IMR-90 (cell line): ENCODE measurements at regions not wholly inside any gene's neighbourhood (a gene's known extent, or its start where the extent isn't known, plus 50 kb on each side); places are given as distances from the start of the nearest gene placed in this dataset.

Experiments
- ATAC-seq: fragments of 200-7000 bp; cut with Tn5 transposase; 2 replicates; pipeline ENCODE4 v1.9.1; 2020; ENCODE audit warnings: low read depth, mild to moderate bottlenecking, moderate library complexity
- BruUV-seq: library from RNA; stranded (reverse); fragments of 400-500 nt; replicated peaks from 2 replicates; lab custom pipeline; 2021; lab: Mats Ljungman, UMichigan
- CTCF ChIA-PET: fragments of 300-600 bp; formaldehyde crosslinking; extraction: SDS; loops from one replicate; lab custom pipeline; 2021; ENCODE audit warnings: antibody characterized with exemption; lab: Yijun Ruan, JAX
- POLR2A ChIA-PET: fragments of 300-600 bp; sonication (Branson Sonifier 250); formaldehyde crosslinking; loops from one replicate; lab custom pipeline; 2022; ENCODE audit warnings: antibody characterized with exemption; ENCODE audit not compliant: unreplicated experiment; lab: Charles Lee
- DNase-seq: peaks from one replicate; pipeline ENCODE4 v3.0.0; 2013
- H2AFZ ChIP-seq: replicated peaks from 2 replicates; pipeline ENCODE3; 2013; ENCODE audit warnings: low read length, mild to moderate bottlenecking; ENCODE audit not compliant: poor library complexity
- H2AK5ac ChIP-seq: 2 replicates; pipeline ENCODE4 v1.6.1; 2013; ENCODE audit warnings: low read depth, low read length, inconsistent platforms
- H2AK9ac ChIP-seq: replicated peaks from 2 replicates; pipeline ENCODE3; 2013; ENCODE audit warnings: mild to moderate bottlenecking, low read depth, low read length, moderate library complexity; ENCODE audit not compliant: poor library complexity
- H2BK120ac ChIP-seq: 2 replicates; pipeline ENCODE4 v1.6.1; 2013; ENCODE audit warnings: low read depth, low read length, inconsistent platforms
- H2BK15ac ChIP-seq: 3 replicates; pipeline ENCODE4 v1.6.1; 2013; ENCODE audit warnings: low read depth, low read length, inconsistent platforms
- H2BK20ac ChIP-seq: 2 replicates; pipeline ENCODE4 v1.6.1; 2013; ENCODE audit warnings: low read depth, mild to moderate bottlenecking, inconsistent platforms, low read length, moderate library complexity
- H2BK5ac ChIP-seq: 2 replicates; pipeline ENCODE4 v1.6.1; 2013; ENCODE audit warnings: mild to moderate bottlenecking, low read depth, low read length, inconsistent platforms; ENCODE audit not compliant: poor library complexity, severe bottlenecking
- H3K14ac ChIP-seq: replicated peaks from 2 replicates; pipeline ENCODE4 v1.6.1; 2013; ENCODE audit warnings: low read depth, low read length, inconsistent platforms
- H3K18ac ChIP-seq: 2 replicates; pipeline ENCODE4 v1.6.1; 2013; ENCODE audit warnings: low read depth, low read length, control low read depth
- H3K23ac ChIP-seq: 2 replicates; pipeline ENCODE4 v1.6.1; 2013; ENCODE audit warnings: low read depth, low read length, inconsistent platforms
- H3K27ac ChIP-seq: 2 replicates; pipeline ENCODE4 v1.5.1; 2013; ENCODE audit warnings: mild to moderate bottlenecking, control low read depth, low read length; ENCODE audit not compliant: insufficient read depth
- H3K27me3 ChIP-seq: 2 replicates; pipeline ENCODE4 v1.6.1; 2013; ENCODE audit warnings: low read length; ENCODE audit not compliant: control insufficient read depth, insufficient read depth
- H3K36me3 ChIP-seq: 2 replicates; pipeline ENCODE4 v1.6.1; 2013; ENCODE audit warnings: low read length, mixed read lengths; ENCODE audit not compliant: control insufficient read depth, insufficient read depth
- H3K4ac ChIP-seq: 2 replicates; pipeline ENCODE4 v1.6.1; 2013; ENCODE audit warnings: low read depth, low read length, inconsistent platforms
- H3K4me1 ChIP-seq: 2 replicates; pipeline ENCODE4 v1.6.1; 2013; ENCODE audit warnings: low read length, mixed read lengths; ENCODE audit not compliant: control insufficient read depth, insufficient read depth
- H3K4me2 ChIP-seq: 2 replicates; pipeline ENCODE4 v1.6.1; 2013; ENCODE audit warnings: low read depth, mild to moderate bottlenecking, control low read depth, low read length, moderate library complexity
- H3K4me3 ChIP-seq: 2 replicates; pipeline ENCODE4 v1.5.1; 2013; ENCODE audit warnings: low read depth, mild to moderate bottlenecking, control low read depth, low read length, moderate library complexity; ENCODE audit not compliant: insufficient read depth
- H3K56ac ChIP-seq: 2 replicates; pipeline ENCODE4 v1.6.1; 2013; ENCODE audit warnings: low read length, inconsistent platforms; ENCODE audit not compliant: insufficient read depth; ENCODE audit errors: extremely low read depth
- H3K79me1 ChIP-seq, 2 experiments: 2 replicates each; pipeline ENCODE4 v1.6.1; 2013; ENCODE audit warnings: low read length in 2 of 2, inconsistent platforms in 1 of 2, low read depth in 1 of 2
- H3K9ac ChIP-seq: 2 replicates; pipeline ENCODE4 v1.6.1; 2013; ENCODE audit warnings: low read depth, low read length, control low read depth
- H3K9me1 ChIP-seq: 2 replicates; pipeline ENCODE4 v1.6.1; 2013; ENCODE audit warnings: low read length, inconsistent platforms; ENCODE audit not compliant: insufficient read depth
- H3K9me3 ChIP-seq: 2 replicates; pipeline ENCODE4 v1.6.1; 2013; ENCODE audit warnings: low read length; ENCODE audit not compliant: control insufficient read depth, insufficient read depth
- H4K20me1 ChIP-seq: 2 replicates; pipeline ENCODE4 v1.6.1; 2013; ENCODE audit warnings: low read length, inconsistent platforms; ENCODE audit not compliant: insufficient read depth
- H4K5ac ChIP-seq: 2 replicates; pipeline ENCODE4 v1.6.1; 2013; ENCODE audit warnings: mild to moderate bottlenecking, low read depth, low read length, control low read depth
- H4K8ac ChIP-seq, 2 experiments: 2 replicates each; pipeline ENCODE4 v1.6.1; 2013; ENCODE audit warnings: low read depth in 2 of 2, low read length in 2 of 2, control low read depth in 1 of 2, inconsistent platforms in 1 of 2
- H4K91ac ChIP-seq: 2 replicates; pipeline ENCODE4 v1.6.1; 2013; ENCODE audit warnings: low read depth, low read length, inconsistent platforms; ENCODE audit not compliant: insufficient read depth
- BHLHE40 ChIP-seq: fragments of 150-350 bp; IDR thresholded peaks from 2 replicates; pipeline ENCODE4 v1.6.1; 2016; ENCODE audit warnings: mild to moderate bottlenecking, low read depth, low read length
- CEBPB ChIP-seq: IDR thresholded peaks from 2 replicates; pipeline ENCODE4 v1.6.1; 2012; ENCODE audit warnings: low read depth, low read length, improper control_type of control experiment
- ELK1 ChIP-seq: fragments of 150-350 bp; IDR thresholded peaks from 2 replicates; pipeline ENCODE4 v1.6.1; 2016; ENCODE audit warnings: low read depth, mild to moderate bottlenecking, low read length, moderate library complexity, borderline replicate concordance
- FOS ChIP-seq: fragments of 150-350 bp; IDR thresholded peaks from 2 replicates; pipeline ENCODE4 v1.6.1; 2016; ENCODE audit warnings: low read depth, low read length
- MAZ ChIP-seq: IDR thresholded peaks from 2 replicates; pipeline ENCODE4 v1.6.1; 2012; ENCODE audit warnings: low read depth, mild to moderate bottlenecking, low read length, improper control_type of control experiment, moderate library complexity, borderline replicate concordance
- MXI1 ChIP-seq: IDR thresholded peaks from 2 replicates; pipeline ENCODE4 v1.6.1; 2012; ENCODE audit warnings: low read depth, mild to moderate bottlenecking, low read length, moderate library complexity, borderline replicate concordance
- POLR2A ChIP-seq: IDR thresholded peaks from 2 replicates; pipeline ENCODE4 v1.6.1; 2012; ENCODE audit warnings: mild to moderate bottlenecking, low read depth, low read length
- RAD21 ChIP-seq: IDR thresholded peaks from 2 replicates; pipeline ENCODE4 v1.6.1; 2012; ENCODE audit warnings: low read length, improper control_type of control experiment
- SMC3 ChIP-seq: fragments of 150-350 bp; IDR thresholded peaks from 2 replicates; pipeline ENCODE4 v1.6.1; 2016; ENCODE audit warnings: low read depth, mild to moderate bottlenecking, antibody characterized with exemption, low read length, moderate library complexity
- WGBS, 2 experiments: methylation state at CpG; one replicate each; pipeline versions ENCODE4 v1.1.5 to v1.1.7; 2013; ENCODE audit warnings: missing lambda C conversion rate in 2 of 2; ENCODE audit not compliant: insufficient read length in 1 of 2; ENCODE audit errors: extremely low coverage in 2 of 2; 5-methylcytosine and 5-hydroxymethylcytosine counted together
- dilution Hi-C: fragments of 300-500 bp; cut with HindIII; formaldehyde crosslinking; loops from one replicate; pipeline ENCODE4 v1.14.3; 2018; ENCODE audit warnings: low sequenced_read_pairs; ENCODE audit not compliant: unreplicated experiment
- in situ Hi-C: fragments of 300-500 bp; cut with MboI; formaldehyde crosslinking; loops from 3 replicates; pipeline ENCODE4 v1.14.3; 2019; ENCODE audit warnings: low sequenced_read_pairs, inconsistent platforms, mixed read lengths
- intact Hi-C: fragments of 100-400 bp; cut with micrococcal nuclease; formaldehyde crosslinking; loops from 2 replicates; pipeline ENCODE4 v1.10.0; 2022

GRCh38 chr14:89480278-89480677, 63.2 kb upstream of the FOXN3 start:
- POLR2A ChIA-PET = no interaction called here
- no peak overlapping the region for H3K56ac ChIP-seq

More at GRCh38 chr14:89480278-89480677, 63.2 kb upstream of the FOXN3 start:
- no peak overlapping the region for H3K4me3 ChIP-seq
- DNase-seq (no peak), ATAC-seq (no peak)
- no peak overlapping the region for H2BK15ac ChIP-seq
- H3K9ac ChIP-seq = no peak overlapping the region
- H3K4me1 ChIP-seq = no peaks in the 10 kb centered on the region; the same call in 1 of the 2 replicates
- no peak for TF ChIP-seq RAD21
- no peak for TF ChIP-seq MXI1
- no peak for TF ChIP-seq FOS
- no peak for TF ChIP-seq MAZ
- no peak for TF ChIP-seq CEBPB
- no peak for TF ChIP-seq ELK1
- no peak for TF ChIP-seq BHLHE40
- no peak for TF ChIP-seq SMC3
- TF ChIP-seq POLR2A = no peak
- H2BK20ac ChIP-seq = no peak overlapping the region
- dilution Hi-C loops (no loop called here), in situ Hi-C loops (no loop called here), intact Hi-C loops (no loop called here)
- no peak overlapping the region for H3K23ac ChIP-seq
- CTCF ChIA-PET = interaction anchor here (1.4 kb wide), 1 partner anchor 14 kb away, joined by 3 read pairs; no protein-coding TSS in a partner anchor
- H2BK5ac ChIP-seq = no peak overlapping the region
- no peak overlapping the region for H2BK120ac ChIP-seq
- 95% methylated on average over 4 of the region's 6 CpGs; no CpG with 5 or more reads in 1 of the 2 experiments for WGBS, 2 experiments
- peaks cover 8% of the 10 kb centered on the region for H3K9me1 ChIP-seq
- no peaks in the 10 kb centered on the region for H3K36me3 ChIP-seq
- H4K8ac ChIP-seq = no peak overlapping the region
- no peaks in the 10 kb centered on the region for H4K20me1 ChIP-seq
- no peaks in the 10 kb centered on the region for H3K27me3 ChIP-seq
- H3K4me2 ChIP-seq = no peak overlapping the region
- H3K18ac ChIP-seq = no peak overlapping the region
- no peaks in the 10 kb centered on the region for H3K9me3 ChIP-seq
- no peak overlapping the region for H3K4ac ChIP-seq
- no peak overlapping the region for H4K5ac ChIP-seq
- no TSS peak for BruUV-seq
- H2AK9ac ChIP-seq = no peak overlapping the region
- H2AK5ac ChIP-seq = no peak overlapping the region
- H3K27ac ChIP-seq = no peak overlapping the region
- no peak overlapping the region for H3K14ac ChIP-seq
- H2AFZ ChIP-seq = no peak overlapping the region
- no peak overlapping the region for H4K91ac ChIP-seq
- H3K79me1 ChIP-seq = peaks cover 8 to 10% of the 10 kb centered on the region in 2 experiments; a peak in 2 of 4 replicates
